MCF 10A (cell line): ENCODE measurements at regions not wholly inside any gene's neighbourhood (a gene's known extent, or its start where the extent isn't known, plus 50 kb on each side); places are given as distances from the start of the nearest gene placed in this dataset.

Source experiments
- BruUV-seq: library from RNA; stranded (reverse); fragments of 400-500 nt; replicated peaks from 2 replicates; lab custom pipeline; 2021; lab: Mats Ljungman, UMichigan
- CTCF ChIA-PET: fragments of 300-600 bp; sonication (Branson Sonifier 250); formaldehyde crosslinking; extraction: SDS; loops from one replicate; lab custom pipeline; 2021; ENCODE audit warnings: antibody characterized with exemption, inconsistent platforms; lab: Yijun Ruan, JAX
- POLR2A ChIA-PET: fragments of 300-600, 350-650 bp; sonication (Branson Sonifier 250); formaldehyde crosslinking; extraction: SDS; loops from one replicate; lab custom pipeline; 2020; ENCODE audit warnings: antibody characterized with exemption, inconsistent platforms; lab: Yijun Ruan, JAX
- DNase-seq: peaks from one replicate; pipeline ENCODE4 v3.0.0-alpha.2; 2018; ENCODE audit not compliant: unreplicated experiment
- H3K27ac Mint-ChIP-seq: one replicate; pipeline ENCODE4 v1.8.0; 2022; ENCODE audit warnings: mild to moderate bottlenecking, low read depth, mixed read lengths; ENCODE audit not compliant: unreplicated experiment
- H3K27me3 Mint-ChIP-seq: one replicate; pipeline ENCODE4 v1.8.0; 2022; ENCODE audit warnings: mixed read lengths; ENCODE audit not compliant: insufficient read depth, unreplicated experiment
- H3K36me3 Mint-ChIP-seq: one replicate; pipeline ENCODE4 v1.8.0; 2022; ENCODE audit warnings: mild to moderate bottlenecking, moderate library complexity, mixed read lengths; ENCODE audit not compliant: insufficient read depth, unreplicated experiment
- H3K4me1 Mint-ChIP-seq: one replicate; pipeline ENCODE4 v1.8.0; 2022; ENCODE audit warnings: mixed read lengths; ENCODE audit not compliant: insufficient read depth, unreplicated experiment
- H3K4me3 Mint-ChIP-seq: one replicate; pipeline ENCODE4 v1.8.0; 2022; ENCODE audit warnings: mild to moderate bottlenecking, moderate library complexity, mixed read lengths; ENCODE audit not compliant: unreplicated experiment
- H3K9me3 Mint-ChIP-seq: one replicate; pipeline ENCODE4 v1.8.0; 2022; ENCODE audit warnings: mixed read lengths; ENCODE audit not compliant: unreplicated experiment
- intact Hi-C: fragments of 100-400 bp; cut with micrococcal nuclease; formaldehyde crosslinking; loops from 2 replicates; pipeline ENCODE4 v1.14.1; 2022
- TF ChIP-seq, protein P1 (sequence below): fragments of 200-600 bp; IDR thresholded peaks from one replicate; pipeline ENCODE4 v1.8.0; 2022; ENCODE audit warnings: antibody characterized with exemption, mild to moderate bottlenecking; ENCODE audit not compliant: unreplicated experiment

GRCh38 chr2:81644189-81644588 lies 1339.6 kb upstream of the LRRTM1 start:
- DNase-seq = peak; percentile 23
- CTCF ChIA-PET = interaction anchor here (0.6 kb wide), 1 partner anchor 56 kb away, joined by 3 read pairs; no protein-coding TSS in a partner anchor
- Mint-ChIP-seq H3K36me3 (no peaks in the 10 kb centered on the region), H3K4me1 (peaks cover 9% of the 10 kb centered on the region), H3K4me3 (no peak overlapping the region), H3K27ac (no peak overlapping the region), H3K9me3 (no peaks in the 10 kb centered on the region), H3K27me3 (no peaks in the 10 kb centered on the region)
- intact Hi-C loops = no loop called here
- POLR2A ChIA-PET = interaction anchor here (0.6 kb wide), 1 partner anchor 638 kb away, joined by 3 read pairs; no protein-coding TSS in a partner anchor
- no TSS peak for BruUV-seq
- TF ChIP-seq, protein P1, sequence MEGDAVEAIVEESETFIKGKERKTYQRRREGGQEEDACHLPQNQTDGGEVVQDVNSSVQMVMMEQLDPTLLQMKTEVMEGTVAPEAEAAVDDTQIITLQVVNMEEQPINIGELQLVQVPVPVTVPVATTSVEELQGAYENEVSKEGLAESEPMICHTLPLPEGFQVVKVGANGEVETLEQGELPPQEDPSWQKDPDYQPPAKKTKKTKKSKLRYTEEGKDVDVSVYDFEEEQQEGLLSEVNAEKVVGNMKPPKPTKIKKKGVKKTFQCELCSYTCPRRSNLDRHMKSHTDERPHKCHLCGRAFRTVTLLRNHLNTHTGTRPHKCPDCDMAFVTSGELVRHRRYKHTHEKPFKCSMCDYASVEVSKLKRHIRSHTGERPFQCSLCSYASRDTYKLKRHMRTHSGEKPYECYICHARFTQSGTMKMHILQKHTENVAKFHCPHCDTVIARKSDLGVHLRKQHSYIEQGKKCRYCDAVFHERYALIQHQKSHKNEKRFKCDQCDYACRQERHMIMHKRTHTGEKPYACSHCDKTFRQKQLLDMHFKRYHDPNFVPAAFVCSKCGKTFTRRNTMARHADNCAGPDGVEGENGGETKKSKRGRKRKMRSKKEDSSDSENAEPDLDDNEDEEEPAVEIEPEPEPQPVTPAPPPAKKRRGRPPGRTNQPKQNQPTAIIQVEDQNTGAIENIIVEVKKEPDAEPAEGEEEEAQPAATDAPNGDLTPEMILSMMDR = no peak

GRCh38 chr2:81624825-81625224 lies 1320.3 kb upstream of the LRRTM1 start:
- ChIA-PET POLR2A (no interaction called here), CTCF (interaction anchor here (0.6 kb wide), 1 partner anchor 153 kb away, joined by 3 read pairs; no protein-coding TSS in a partner anchor)
- Mint-ChIP-seq H3K9me3 (peaks cover 7% of the 10 kb centered on the region), H3K4me3 (no peak overlapping the region), H3K36me3 (no peaks in the 10 kb centered on the region), H3K27ac (no peak overlapping the region), H3K27me3 (no peaks in the 10 kb centered on the region), H3K4me1 (no peaks in the 10 kb centered on the region)
- intact Hi-C loops = no loop called here
- TF ChIP-seq, protein P1 = no peak
- no peak for DNase-seq
- BruUV-seq = no TSS peak

GRCh38 chr2:81600088-81600487 lies 1295.5 kb upstream of the LRRTM1 start:
- intact Hi-C loops = no loop called here
- Mint-ChIP-seq H3K4me3 (no peak overlapping the region), H3K27me3 (no peaks in the 10 kb centered on the region), H3K27ac (no peak overlapping the region), H3K36me3 (no peaks in the 10 kb centered on the region), H3K9me3 (no peaks in the 10 kb centered on the region), H3K4me1 (peaks cover 6% of the 10 kb centered on the region)
- POLR2A ChIA-PET = no interaction called here
- TF ChIP-seq, protein P1 = no peak
- DNase-seq = no peak
- CTCF ChIA-PET = no interaction called here
- BruUV-seq = no TSS peak

DNA sequence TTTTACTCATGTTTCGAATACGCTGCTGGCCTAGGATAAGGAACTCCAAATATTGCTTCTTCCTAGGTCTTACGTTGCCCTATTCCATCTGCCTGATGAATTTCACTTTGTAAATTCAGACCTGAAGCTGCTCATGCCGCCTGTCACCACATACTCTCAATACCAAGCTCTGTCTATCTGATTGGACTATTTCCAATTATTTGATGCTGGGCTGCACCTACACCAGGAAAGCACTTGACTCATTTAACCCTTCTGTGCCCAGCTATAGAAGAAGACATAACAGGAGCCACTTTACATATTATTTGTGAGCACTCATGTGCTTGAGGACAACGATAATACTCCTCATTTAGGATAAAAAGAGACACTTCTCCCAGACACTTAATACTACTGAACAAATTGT lies 1293.9 kb upstream of the LRRTM1 start:
- POLR2A ChIA-PET = no interaction called here
- no peaks in the 10 kb centered on the region for H3K9me3 Mint-ChIP-seq
- BruUV-seq = no TSS peak
- no peak overlapping the region for H3K27ac Mint-ChIP-seq
- peaks cover 6% of the 10 kb centered on the region for H3K4me1 Mint-ChIP-seq
- intact Hi-C loops = no loop called here
- no peaks in the 10 kb centered on the region for H3K36me3 Mint-ChIP-seq
- TF ChIP-seq, protein P1 = no peak
- DNase-seq = no peak
- CTCF ChIA-PET = interaction anchor here (1.4 kb wide), 1 partner anchor 296 kb away, joined by 4 read pairs; no protein-coding TSS in a partner anchor
- H3K27me3 Mint-ChIP-seq = no peaks in the 10 kb centered on the region
- no peak overlapping the region for H3K4me3 Mint-ChIP-seq
